ENCODE measurements at regions not wholly inside any gene's neighbourhood (a gene's known extent, or its start where the extent isn't known, plus 50 kb on each side); places are given as distances from the start of the nearest gene placed in this dataset.

GRCh38 chr3:21955406-21955805, 204.4 kb upstream of the ZNF385D start:
- no peak for TF ChIP-seq POLR2AphosphoS5 (IDR thresholded peaks at IDR 0.05)
- TF ChIP-seq CTCF (IDR thresholded peaks at IDR 0.05) = no peak
- no peak for TF ChIP-seq POLR2A (IDR thresholded peaks at IDR 0.05)

Measured in gastroesophageal sphincter (tissue), 3 donors.